Left forelimb (tissue), 1 donor: ENCODE measurements at regions not wholly inside any gene's neighbourhood (a gene's known extent, or its start where the extent isn't known, plus 50 kb on each side); places are given as distances from the start of the nearest gene placed in this dataset.

Experiments
- DNase-seq: peaks from one replicate; pipeline ENCODE4 v3.0.0-alpha.2; 2018; ENCODE audit warnings: low spot score

DNA sequence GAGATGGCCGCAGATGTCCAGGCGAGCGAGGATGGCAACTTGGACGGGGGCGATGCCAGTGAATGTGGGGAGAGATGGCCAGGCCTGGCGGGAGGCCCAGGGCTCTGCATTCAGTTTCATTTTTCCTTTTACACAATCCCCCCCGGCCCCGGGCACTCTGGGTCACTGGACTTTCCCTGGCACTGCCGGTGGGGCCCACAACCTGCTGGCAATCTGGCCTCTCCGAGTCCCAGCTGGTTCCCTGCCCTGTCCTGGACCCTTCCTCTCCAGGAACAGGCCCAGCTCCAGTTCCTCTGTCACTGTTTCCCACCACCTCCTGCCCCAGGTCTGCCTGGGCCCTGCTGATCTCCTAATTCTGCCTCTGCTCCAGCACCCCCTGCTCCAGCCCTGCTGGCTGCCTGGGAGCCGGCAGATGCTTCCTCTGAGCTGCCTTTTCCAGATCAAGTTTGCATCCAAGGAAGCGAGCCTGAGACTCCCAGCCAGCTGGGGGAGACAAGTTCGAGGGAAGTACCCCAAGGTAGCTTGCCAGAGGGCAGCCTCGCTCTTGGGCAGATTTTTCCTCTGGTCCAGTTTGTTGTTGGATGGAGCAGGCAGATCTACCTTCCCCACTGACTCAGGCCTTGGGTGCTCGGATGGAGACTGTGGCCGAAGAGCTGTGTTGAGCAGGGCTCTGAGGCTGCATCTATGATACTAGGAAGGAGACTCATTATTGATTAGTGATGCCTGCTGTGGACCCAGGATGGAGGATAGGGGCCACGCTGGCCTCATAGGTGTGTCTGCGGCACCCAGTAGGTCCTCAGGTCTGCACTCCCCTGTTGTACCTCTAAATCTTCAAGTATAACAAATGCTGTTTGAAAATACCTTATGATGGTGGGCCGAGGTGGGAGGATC, 83.2 kb downstream of the CEBPB start:
- no peak for DNase-seq

- DNase-seq: no peak
These were observed 84.2 kb downstream of the CEBPB start for GRCh38 chr20:50274570-50275430.

GRCh38 chr20:50276119-50277063, 85.8 kb downstream of the CEBPB start:
- no peak for DNase-seq

- no peak for DNase-seq
These were observed 86.4 kb downstream of the CEBPB start for GRCh38 chr20:50277064-50277415.

DNA sequence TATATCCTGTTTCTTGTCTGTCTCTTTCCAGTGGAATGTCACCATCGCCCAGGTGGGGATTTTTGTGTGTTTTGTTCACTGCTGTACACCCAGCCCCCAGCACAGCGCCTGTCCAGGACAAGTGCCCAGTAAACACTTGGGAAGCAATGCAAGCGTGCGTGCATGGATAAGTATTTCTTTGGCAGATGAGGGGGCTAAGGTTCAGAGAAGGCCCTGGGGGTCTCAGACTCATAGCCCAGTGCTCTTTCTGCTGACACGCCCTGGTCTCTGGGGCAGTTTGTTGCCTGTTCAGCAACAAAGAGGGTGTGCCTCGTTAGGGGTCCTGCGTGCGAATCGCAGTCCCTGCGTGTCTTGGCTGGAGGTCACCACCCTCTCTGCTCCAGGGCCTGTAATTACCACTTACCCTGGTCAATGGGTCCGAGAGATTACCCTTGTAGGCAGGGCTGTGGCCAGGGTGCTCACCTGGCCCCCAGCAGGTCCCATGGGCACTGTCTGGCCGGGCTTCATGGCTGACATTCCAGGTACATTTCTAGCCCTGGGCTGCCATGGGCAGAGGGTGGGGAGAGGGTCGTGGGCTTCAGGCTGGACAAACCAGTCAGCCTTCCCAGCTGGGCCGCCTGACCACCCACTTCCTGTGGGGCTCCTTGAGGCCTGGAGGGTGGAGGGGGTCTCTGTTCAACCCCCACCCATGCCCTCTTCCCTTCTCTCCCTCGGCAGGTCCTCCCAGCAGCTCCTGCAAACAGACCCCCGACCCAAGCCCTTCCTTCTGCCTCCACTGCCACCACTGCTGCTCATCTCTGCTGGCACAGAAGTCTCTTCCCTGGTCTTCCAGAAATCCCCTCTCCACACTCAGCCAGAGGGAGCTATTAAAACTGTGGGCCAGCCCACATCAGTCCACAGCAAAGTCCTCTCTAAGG, 87.1 kb downstream of the CEBPB start:
- no peak for DNase-seq

DNA sequence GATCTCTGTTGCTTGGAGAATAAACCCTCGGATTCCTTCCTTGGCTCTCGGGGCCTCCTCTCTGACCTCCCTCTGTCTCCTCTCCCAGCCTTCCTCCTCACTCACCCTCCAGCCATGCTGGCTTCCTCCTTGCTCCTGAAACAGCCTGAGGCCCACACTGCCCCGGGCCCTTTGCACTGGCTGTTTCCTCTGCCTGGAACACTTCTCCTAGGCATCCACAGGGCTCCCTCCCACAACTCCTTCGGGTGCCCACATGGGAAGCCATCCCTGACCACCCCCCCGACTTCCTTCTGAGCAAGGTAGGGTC, 87.7 kb downstream of the CEBPB start:
- no peak for DNase-seq

- no peak for DNase-seq
These were observed 88.3 kb downstream of the CEBPB start for GRCh38 chr20:50278684-50279531.

DNA sequence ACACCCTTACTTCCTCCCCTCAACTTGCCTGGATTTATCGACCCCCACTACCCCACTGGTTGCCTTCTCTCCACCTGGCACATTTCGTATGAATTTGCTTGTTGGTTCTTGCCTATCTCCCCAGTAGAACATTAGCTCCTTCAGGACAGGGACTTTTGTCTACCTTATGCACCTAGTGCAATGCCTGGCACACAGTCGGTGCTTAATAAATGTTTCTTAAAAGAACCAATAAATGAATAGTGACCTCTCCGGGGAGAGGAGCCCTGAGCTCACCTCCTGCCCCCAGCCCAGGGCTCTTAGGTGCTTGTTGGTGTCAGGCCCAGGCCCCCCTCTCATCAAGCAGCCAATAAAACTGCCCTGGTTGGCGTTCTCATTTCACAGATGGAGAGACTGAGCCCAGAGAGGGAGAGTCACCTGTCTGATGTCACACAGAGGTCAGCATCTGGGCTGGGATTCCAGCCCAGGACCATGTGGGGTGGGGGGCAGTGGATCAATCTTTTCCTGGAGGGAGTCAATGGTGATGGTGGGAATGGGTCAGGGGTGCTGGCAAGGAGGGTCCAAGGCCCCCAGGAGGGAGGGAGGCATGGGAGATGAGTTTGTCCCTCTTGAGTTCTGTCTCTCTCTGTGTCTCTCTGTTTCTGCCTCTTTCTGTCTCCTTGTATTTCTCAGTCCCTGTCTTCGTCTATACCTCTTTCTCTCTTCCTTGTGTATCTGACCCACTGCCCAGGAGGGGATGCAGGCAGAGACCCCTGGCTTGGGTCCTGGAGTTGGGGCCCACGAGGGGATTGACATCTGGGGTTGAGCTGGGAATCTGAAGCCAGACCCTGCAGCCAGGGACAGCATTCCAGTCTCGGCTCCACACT, 89.6 kb downstream of the CEBPB start:
- no peak for DNase-seq

DNA sequence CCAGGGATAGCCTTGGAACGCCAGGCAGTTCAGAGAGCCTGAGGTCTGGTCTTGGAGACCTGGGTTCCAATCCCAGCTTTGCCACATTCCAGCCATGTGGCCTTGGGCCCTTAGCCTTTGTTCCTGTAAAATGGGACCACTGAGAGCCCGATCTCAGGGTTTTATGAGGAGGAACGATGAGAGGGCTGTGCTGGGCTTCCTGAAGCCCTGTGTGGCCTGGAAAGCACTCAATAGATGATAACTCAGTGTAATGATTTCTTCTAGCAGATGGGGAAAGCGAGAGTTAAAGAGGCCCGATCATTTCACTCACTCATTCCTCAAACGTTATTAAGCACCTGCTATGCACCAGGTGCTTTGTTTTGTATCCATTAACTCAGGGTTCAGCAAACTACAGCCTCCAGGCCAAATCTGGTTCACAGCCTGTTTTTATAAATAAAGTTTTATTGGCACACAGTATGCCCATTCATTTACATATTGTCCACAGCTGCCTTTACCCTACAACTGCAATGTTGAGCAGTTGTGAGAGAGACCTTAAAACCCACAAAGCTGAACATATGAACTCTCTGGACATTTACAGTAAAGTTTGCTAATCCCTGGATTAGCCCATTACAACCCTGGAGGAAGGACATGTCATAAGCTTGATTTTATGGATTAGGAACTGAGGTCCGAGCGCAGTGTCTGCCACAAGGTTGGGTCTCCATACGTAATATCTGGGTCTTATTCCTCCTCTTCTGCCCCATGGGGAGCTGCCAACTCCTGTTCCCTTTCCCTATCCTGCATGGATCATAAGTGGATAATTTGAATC, 90.4 kb downstream of the CEBPB start:
- DNase-seq: no peak

DNA sequence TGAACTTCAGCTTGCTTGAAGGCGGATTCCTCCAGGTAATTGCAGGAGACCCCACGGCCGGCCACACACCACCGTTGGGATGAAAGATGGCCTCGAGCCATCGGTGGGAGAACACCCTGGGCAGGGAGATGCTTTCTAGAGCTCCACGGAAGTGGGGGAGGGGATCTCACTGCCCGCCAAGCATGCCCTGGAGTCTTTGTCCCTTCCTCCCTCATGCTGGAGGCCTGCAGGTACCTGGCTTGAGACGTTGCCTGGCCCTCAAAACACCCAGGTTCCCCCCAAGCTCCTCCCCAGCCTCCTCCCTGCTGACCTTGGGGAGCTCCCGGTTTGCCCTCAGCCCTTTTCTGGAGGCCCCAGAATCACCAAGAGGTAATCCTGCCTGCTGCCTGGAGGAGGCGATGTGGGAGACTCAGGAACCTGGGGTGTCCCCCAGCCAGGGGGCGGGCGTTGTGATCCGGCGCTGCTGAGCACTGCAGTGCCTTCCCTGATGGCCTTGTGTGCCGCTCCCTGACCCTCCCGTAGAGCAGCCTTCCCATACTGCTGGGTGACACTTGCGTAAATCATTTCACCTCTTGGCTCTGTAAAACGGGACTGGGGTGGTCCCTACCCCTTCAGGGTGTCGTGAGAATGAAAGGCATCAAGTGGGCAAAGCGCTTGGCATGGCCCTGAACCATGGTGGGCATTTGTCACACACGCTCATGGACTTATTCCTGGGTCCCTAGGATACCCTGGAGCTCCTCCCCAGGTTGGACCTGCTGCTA, 91.4 kb downstream of the CEBPB start:
- DNase-seq: no peak

- no peak for DNase-seq
These were observed 92.1 kb downstream of the CEBPB start for GRCh38 chr20:50282592-50283241.

- no peak for DNase-seq
These were observed 92.7 kb downstream of the CEBPB start for GRCh38 chr20:50283370-50283769.

DNA sequence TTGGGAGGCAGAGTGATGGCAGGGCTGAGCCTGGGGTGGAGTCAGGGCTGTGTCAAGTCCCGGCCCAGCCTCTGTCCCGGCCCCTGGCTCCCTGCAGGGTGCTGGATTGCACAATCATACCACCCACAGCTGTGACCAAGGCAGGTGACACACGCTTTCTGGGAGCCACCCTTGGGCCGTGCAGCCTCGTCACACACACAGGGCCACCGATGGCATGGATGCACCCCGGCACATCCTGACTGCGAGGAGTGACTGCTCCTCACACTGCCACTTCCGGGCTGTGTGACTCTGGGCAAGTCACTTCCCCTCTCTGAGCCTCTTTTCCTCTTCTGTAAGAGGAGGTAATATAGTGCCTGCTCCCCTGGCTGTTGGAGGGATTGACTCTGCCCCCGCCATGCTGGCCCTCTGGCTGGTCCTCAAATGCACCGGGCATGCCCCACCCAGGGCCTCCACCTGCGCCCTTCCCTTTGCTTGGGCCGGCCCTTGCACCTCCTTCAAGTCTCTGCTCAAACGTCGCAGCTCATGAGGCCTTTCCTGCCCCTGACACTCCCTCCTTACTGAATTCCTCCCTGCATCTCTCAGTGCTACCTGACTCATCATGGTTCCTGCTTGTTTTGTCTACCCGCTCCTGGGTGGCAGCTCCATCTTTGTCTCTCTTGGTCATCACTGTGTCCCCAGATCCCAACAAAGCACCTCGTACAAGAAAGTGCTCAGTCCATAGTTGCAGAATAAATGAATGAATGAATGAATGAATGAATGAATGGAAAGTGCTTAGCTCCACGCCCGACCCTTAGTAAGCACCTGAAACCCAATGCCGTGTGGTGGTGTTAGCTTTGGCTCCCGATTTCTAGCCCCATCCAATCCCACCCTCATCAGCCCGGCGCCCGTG, 93.5 kb downstream of the CEBPB start:
- no peak for DNase-seq

DNA sequence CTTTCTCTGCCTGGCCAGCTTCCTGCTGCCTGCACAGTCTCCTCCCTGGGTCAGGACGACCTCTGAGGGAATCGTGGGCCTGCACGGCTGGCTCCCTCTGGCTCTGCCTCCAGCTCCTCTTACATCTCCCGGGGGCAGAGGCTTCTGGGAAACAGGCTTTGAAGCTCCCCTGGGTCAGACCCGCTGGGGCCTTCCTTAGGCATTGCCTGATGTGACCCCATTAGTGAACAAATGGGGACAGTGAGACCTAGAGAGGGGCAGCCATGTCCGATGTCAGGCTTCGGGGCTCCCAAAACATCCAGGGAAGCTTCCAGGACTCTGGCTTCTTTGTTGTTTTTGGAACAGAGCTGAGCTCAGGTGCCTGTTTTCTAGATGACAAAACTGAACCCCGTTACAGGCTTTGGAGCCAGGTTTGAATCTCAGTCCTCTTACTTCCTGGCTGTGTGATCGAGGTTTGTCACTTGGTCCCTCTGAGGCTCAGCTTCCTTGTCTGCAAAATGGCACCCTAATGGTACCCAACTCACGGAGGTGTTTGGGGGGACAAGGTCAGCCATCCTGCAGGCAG, 94.3 kb downstream of the CEBPB start:
- no peak for DNase-seq

GRCh38 chr20:50285376-50286173, 94.9 kb downstream of the CEBPB start:
- no peak for DNase-seq
